HG03575 (cell line): ENCODE measurements at regions not wholly inside any gene's neighbourhood (a gene's known extent, or its start where the extent isn't known, plus 50 kb on each side); places are given as distances from the start of the nearest gene placed in this dataset.
"Not testable (repeated sequence)": the region's sequence is repeated elsewhere in the genome, so short reads cannot be mapped to it uniquely, and the experiment has no call there.

ENCODE experiments used
- ATAC-seq: cut with Tn5 transposase; IDR thresholded peaks from one replicate; pipeline ENCODE4 v1.9.1; 2021; ENCODE audit not compliant: unreplicated experiment, insufficient number of reproducible peaks, low FRiP score; ENCODE audit errors: extremely low read depth

DNA sequence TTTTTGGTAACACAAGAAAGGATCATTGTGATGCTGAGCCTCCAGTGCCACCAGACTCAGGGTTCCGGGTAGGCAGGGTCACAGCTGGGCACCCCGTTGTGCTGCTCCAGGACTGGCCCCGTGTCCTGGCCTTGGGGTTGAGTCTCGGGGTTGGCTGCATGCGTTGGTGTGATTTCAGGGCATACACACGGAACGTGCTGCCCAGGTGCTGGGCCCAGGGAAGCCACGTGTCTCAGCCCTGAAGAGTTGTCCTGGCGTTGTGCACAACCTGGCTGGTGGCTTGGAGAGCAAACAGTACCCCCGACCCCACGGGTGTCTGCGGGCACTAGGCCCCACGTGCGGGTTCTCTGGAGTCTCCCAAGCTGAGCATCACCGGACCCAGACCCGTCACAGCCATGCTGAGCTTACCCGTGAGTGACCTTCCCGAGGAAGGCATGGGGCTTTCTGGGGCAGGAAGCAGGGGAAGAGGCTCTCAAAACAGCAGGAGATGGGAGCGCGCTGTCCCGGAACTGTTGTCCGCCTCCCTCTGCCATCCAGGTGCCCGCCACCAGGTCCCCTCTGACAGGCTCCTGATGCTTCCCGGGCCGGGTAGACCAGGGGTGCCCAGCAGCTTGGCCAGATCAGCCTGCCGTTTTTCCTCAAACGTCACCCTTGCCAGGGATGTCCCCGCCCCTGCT, 66.1 kb upstream of the ENPP6 start:
- ATAC-seq, result no peak

DNA sequence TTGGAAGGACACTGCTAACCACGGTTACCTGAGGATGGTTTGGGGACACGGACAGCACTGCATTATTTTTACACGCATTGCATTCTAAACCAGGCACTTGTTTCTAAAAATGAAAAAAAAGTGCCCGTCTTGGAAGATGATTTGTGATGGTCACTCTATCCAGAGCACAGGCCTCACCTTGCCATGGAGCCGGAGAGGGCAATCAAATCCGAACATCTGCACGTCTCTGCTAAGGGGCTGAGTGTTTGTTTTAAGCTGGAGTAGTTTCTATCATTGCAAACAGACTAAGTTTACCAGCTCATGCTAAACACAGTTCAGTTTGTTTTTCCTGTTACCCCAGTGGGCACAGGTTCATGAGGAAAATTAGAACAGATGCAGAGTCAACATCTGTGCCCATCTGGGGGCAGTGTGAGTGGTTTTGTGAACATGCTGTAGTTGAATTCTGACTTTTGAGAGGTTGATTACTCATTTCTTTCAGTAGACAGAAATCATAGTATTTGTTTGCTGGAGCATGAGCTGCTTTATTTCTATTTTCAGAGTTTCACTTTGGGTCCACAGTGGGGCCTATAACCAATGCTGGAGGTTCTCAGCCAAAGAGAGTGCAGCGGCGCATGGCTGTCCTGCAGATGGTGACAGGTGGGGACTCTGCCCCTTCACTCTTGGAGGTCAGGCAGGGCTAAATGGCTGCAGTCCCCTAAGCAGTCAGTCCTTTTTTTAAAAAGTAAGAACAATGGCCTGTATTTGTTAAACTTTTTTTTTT, 65.4 kb upstream of the ENPP6 start:
- peak; percentile 49 for ATAC-seq

DNA sequence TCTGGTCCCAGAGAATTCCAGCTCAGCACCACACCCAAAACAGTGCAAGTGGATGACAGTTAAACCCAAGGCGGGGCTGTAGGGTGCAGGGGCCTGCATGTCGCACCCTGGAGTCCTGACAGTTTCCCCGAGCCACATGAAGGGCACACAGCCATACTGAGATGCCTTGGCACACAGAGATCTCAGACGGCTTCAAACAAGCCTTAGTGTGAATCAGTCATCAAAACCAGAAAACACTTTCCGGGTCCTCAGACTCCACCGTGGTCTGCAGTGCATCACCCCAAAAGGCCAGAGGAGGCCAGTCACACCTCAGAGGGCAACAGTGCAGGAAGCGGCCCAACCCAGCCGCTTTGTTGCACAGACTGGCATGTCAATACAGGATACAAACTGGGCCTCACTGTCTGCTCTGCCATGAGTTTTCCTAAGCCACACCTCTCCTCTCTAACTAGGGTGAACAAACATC, 64.6 kb upstream of the ENPP6 start:
- no peak for ATAC-seq

DNA sequence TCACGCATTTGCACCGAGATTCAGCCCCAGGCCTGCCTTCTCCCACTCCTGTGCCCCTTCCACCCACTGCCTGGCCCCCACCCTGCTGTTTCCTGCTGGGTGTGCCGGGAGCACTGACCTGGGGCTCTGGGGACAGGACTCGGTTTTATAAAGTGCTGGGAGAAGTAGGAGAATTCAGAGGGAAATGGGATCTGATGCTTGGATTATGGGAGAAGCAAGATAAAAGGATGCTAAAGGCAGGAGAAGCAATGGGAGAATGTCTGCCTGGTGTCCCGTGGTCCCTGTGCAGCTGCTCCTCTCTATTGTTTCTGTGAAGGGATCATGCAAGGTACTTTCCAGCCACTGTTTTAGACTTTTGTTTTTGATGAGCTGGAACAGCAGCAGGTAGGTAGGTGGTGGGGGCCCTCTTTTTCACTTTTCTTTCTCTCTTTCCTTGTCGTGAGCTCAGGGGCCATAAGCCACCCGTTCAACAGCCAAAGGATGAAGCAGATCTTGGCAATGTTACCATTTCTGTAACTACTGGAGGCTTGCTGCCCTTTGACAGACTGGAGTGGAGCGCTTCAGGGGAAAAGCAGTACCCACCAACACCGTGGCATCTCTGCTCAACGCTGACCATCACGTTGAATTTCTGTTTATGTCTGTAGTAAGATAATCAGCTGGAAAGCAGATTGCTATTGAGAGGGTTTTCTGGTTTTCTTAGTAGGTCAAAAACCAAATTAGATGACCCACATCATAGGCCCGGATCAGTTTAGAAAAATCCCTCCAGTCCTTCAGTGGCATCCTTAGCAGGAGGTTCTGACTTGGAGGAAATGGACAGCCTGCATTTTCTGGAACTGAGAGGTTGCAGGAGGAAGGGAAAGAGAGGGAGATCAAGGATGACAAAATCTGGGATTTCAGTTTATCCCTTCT, 63.8 kb upstream of the ENPP6 start:
- ATAC-seq, result no peak

DNA sequence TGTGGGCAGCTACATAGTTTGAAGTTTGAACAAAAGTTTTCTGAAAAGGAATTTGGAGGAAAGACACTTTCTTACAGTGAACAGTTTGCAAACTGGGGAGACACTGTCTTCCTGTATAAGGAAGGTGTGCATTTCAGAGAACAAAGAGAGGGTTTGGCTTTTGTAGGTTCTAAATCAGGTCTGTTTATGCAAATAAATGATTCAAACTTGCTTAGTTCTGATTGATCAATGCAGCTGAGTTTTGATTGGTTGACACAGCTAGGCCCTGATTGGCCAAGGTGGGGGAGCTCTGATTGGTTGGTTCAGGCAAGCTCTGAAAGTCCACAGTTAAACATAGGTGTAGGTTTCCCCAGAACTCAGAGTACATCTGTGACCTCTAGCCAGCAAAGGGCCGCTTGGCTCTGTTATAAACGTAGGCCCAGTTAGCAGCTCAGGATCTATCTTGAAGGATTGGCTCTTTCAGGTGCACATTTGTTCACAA, 63.0 kb upstream of the ENPP6 start:
- ATAC-seq, result peak; percentile 28

DNA sequence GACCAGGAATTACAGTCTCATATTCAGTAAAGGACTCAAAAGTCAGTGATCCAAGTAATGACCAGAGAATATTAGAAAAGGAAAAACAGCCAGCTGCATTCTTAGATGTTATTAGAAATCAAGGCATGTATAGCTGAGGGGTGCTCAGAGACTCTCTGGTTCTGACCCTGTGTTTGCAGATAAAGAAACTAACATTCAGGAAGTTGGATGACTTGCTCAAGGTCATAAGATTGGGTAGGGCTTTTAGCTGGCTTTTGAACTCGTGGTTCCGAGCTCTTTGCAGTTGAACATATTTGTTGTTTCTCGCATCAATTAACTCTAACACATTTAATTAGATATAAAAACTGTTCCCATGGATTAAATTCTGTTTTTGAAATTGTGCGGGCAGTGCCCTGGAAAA, 62.5 kb upstream of the ENPP6 start:
- no peak for ATAC-seq

DNA sequence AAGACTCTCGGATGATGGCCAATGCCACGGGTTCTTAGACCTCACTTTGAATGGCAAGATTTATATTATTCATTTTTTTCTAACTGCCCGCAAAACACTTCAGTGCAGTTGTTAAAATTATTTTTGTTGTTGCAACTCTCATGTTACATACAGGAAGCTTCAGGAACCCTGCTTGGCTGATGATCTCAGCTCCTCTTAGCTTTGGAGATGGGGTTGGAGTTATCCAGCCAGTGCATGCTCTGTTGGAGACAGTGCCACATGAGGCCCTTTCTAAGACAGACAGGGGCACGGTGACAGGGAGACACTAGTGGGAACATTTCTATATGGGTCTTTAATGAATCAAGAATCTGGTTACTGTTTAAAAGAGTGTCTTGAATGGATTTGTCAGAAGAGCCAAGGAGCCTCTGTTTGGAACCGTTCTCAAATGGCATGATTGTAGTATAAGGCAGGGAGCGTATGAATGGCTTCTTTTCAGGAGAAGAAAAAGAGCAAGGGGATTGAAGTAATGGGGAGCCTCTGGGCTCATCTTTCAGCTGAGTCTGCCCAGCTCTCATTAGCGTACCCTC, 61.9 kb upstream of the ENPP6 start:
- ATAC-seq, result no peak

DNA sequence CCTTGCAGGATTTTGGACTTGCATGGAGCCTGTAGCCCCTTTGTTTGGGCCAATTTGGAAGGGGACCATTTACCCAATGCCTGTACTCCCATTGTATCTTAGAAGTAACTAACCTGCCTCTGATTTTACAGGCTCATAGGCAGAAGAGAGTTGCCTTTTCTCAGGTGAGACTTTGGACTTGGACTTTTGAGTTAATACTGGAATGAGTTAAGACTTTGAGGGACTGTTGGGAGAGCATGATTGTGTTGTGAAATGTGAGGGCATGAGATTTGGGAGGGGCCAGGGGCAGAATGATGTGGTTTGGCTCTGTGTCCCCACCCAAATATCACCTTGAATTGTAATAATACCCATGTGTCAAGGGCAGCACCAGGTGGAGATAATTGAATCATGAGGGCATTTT, 60.1 kb upstream of the ENPP6 start:
- not testable (repeated sequence) for ATAC-seq

DNA sequence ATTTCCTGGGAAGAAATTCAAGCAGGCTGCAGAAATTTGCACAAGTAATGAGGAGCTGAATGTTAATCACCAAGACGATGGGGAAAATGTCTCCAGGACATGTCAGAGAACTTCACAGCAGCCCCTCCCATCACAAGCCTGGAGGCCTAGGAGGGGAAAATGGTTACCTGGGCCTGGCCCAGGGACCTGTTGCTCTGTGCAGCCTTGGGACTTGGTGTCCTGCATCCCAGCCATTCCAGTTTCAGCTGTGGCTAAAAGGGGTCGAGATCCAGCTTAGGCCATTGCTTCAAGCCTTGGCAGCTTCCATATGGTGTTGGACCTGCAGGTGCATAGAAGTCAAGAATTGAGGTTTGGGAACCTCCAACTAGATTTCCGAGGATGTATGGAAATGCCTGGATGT, 59.3 kb upstream of the ENPP6 start:
- ATAC-seq, result not testable (repeated sequence)

DNA sequence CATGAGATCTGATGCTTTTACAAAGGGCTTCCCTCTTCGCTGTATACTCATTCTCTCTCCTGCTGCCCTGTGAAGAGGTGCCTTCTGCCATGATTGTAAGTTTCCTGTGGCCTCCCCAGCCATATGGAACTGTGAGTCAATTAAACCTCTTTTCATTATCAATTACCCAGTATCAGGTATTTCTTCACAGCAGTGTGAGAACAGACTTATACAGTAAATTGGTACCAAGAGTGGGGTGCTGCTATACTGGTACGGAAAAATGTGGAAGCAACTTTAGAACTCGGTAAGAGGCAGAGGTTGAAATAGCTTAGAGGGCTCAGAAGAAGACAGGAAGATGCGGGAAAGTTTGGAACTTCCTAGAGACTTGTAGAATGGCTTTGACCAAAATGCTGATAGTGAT, 58.7 kb upstream of the ENPP6 start:
- ATAC-seq, result not testable (repeated sequence)

DNA sequence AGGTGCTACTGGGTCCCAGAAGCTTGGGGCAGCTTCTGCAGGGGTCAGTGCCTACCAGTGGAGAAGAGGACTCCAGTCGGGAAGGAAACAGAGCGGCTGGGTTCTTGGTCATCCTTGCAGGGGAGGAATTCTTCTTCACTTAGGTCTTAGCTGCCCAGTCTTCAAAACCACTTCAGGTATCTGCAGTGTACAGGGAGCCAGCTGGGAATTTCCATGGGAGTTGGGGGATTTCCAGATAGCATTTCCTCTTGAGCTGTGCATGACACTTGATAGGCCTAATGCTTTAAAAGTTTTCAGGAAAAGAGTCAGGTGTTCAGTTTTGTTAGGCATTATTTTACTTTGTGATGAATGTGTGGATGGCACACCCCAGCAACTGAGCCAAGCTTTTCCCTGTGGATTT, 58.1 kb upstream of the ENPP6 start:
- ATAC-seq, result no peak

DNA sequence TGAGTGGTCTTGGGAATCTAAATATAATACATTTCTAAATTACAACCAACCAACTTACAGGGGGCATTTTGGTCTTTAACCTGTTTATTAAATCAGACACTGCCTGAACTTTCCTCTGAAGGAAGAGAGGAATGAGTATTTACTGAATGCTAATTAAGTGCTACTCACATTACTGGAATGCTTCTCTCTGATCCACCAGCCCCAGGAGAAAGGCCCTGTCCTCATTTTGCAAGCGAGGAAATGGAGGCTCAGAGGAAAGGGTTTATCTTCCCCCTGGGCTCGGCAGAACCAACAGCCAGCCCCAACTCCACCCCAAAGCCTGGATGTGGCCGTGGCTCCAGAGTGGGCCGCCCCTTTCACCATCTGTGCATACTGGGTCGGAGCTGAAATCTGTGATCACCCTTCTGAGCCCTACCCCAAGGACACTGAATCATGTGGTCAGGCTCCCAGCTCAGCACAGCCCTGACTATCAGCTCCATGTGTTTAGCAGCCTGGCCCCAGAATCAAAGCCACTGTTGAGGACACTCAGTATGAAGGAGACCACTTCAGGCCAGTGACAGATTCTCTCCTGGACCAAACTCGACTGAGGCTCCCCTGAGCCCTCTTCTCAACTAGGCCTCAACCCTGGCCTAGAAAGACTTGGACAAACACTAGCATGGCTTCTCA, 56.7 kb upstream of the ENPP6 start:
- no peak for ATAC-seq

DNA sequence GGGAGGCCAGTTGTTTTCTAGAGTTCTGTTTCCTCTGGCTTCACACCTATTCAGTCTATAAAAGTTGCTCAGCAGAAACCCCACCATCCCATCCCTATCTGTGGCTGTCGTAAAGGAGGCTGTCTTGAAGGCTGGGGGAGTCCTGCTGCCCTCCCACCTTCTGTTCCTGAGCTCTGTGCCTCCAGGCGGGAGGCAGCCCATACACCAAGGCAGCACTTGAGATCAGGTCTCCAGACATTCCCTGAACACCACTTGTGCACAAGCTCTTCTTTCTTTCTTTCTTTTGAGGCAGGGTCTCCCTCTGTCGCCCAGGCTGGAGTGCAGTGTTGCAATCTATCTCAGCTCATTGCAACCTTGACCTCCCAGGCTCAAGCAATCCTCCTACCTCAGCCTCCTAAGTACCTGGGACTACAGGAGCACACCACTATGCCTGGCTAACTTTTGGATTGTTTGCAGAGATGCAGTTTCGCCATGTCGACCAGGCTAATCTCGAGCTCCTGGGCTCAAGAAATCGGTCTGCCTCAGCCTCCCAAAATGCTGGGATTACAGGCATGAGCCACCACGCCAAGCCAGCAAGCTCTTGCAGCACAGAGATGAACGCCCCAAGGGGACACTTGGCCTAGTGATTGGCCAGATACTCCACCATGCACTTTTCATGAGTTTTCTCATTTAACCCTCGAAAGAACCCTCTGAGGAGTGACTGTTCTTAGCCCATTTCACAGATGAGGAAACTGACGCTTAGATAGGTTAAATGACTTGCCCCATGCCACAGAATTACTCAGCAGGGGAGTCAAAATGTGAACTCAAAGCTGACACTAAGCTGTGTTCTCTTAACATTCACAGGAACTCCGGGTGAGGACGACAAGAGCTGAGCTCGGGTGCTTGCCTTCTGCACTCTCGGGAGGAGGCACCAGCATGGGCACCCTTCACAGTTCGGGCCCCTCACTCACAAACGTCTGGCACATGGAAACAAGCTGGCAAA, 55.8 kb upstream of the ENPP6 start:
- no peak for ATAC-seq

DNA sequence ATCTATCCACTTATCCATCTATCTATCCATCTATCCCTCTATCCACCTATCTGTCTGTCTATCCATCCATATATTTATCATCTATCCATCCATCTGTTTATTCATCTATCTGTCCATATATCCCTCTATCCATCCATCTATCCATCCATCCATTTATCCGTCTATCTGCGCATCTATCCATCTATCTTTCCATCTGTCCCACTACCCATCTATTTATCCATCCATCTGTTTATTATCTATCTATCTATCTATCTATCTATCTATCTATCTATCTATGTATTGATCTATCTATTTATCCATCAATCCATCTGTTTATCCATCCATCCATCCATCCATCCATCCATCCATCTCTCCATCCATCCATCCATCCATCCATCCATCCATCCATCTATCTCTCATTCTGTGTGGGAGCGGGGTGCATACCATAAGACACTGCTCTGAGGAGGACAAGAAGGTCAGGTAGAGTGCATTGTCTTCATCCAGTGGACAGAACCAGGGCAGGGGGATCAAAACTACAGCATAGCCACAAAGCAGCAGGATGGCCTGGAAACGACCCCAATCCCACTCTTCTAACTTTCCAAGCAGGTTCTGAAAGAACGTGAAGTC, 53.2 kb upstream of the ENPP6 start:
- no peak for ATAC-seq

DNA sequence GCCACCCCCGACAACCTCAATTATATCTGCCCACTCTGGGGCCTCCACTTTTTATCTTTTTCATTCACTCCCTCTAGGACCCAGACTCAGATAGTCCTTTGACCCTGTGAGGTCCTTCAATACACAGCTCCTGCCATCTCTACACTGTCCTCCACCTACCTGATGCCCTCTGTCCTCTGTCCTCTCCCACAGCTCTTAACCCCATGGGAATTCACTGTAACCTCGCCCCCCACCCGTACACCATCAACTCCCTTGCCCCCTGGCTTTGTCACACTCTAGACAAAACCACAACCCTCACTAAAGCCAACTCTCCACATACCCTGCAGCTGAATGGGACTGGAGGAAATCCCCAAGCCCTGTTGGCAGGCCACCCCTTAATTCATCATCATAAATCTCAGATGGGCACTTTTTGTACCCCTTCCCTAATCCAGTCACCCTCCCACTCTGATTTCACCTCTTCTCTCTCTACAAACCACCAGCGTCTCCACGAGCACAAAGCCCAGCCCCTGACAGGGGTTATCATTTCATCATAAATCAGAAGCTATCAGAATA, 52.3 kb upstream of the ENPP6 start:
- ATAC-seq, result no peak

DNA sequence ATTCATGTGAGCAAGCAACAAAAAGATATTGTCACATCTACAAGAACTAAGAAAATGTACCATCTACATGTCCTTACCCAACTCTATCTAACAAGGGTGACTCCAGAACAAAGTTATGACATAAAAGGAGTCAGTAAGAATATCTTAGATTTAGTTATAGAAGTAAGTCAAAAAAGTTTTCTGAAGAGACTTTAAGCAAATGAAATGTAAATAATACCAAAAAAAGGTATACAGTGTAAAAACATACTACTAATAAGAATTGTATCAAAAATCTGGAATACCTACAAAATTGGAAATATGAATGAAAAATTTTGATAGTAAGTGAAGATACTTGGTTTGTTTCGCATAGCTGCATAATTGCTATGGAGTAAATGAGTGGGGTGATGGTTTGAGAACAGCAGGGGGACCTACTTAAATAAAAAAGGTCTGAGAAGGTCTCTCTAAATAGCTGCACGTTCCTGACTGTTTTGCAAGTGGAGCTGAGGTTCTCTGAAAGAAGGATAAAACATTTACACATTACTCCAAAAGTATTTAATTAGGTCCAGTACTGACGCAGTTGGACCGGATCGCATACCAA, 51.0 kb upstream of the ENPP6 start:
- ATAC-seq, result no peak
